ENCODE measurements at regions not wholly inside any gene's neighbourhood (a gene's known extent, or its start where the extent isn't known, plus 50 kb on each side); places are given as distances from the start of the nearest gene placed in this dataset.

DNA sequence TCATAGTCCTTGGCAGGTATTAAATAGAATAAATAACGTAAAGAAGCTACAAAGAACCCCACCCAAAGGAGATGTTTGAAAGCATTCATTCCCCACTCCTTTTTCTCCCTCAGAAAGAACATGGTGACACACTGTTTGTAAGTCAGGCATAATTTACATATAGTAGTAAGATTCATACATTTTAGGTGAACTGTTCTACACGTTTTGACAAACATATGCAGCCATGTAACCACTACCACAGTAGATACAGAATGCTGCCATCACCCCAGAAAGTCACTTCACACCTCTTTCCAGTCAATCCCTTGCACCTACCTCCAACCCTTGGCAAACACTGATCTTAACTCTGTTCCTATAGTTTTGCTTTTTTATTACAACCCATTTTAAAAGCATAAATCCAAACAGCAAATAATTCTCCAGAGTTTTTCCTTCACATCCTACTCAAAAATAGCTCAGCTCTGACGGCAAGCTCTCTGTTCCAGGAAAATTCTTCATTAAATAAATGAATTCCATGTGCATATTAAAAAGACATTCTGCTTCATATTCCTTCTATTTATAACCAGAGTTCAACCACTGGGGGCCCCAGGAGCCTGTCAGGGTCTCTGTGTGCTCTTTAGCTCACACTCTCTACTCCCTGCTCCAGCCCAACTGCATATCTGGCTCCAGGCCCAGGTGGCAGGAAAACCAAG is 258.8 kb downstream of the PLPP3 start (continued):
- no peak for TF ChIP-seq PHF8 (conservative IDR thresholded peaks at IDR 0.05; ENCODE audit: low read depth, low read length)
- no peak for TF ChIP-seq CHD2 (IDR thresholded peaks at IDR 0.05; ENCODE audit: low read length)
- TF ChIP-seq RBBP5 (IDR thresholded peaks at IDR 0.05; ENCODE audit: borderline replicate concordance, low read depth, low read length) = no peak
- TF ChIP-seq SIN3A (conservative IDR thresholded peaks at IDR 0.05 in 1 of 2, IDR thresholded peaks at IDR 0.05 in 1 of 2; ENCODE audit: low read depth in 1 of 2, low read length in 2 of 2) = no peak
- no peak for TF ChIP-seq BACH1 (IDR thresholded peaks at IDR 0.05; ENCODE audit: low read length)
- no peak for TF ChIP-seq CBX5 (IDR thresholded peaks at IDR 0.05; ENCODE audit: low read depth, low read length)
- TF ChIP-seq NANOG (IDR thresholded peaks at IDR 0.05; ENCODE audit: insufficient read depth, low read depth, low read length, poor library complexity, severe bottlenecking) = no peak
